HG02973 (cell line): ENCODE measurements at regions not wholly inside any gene's neighbourhood (a gene's known extent, or its start where the extent isn't known, plus 50 kb on each side); places are given as distances from the start of the nearest gene placed in this dataset.
"Not testable (repeated sequence)": the region's sequence is repeated elsewhere in the genome, so short reads cannot be mapped to it uniquely, and the experiment has no call there.

Source experiments
- ATAC-seq: cut with Tn5 transposase; IDR thresholded peaks from one replicate; pipeline ENCODE4 v1.9.1; 2021; ENCODE audit warnings: moderate library complexity; ENCODE audit not compliant: unreplicated experiment

DNA sequence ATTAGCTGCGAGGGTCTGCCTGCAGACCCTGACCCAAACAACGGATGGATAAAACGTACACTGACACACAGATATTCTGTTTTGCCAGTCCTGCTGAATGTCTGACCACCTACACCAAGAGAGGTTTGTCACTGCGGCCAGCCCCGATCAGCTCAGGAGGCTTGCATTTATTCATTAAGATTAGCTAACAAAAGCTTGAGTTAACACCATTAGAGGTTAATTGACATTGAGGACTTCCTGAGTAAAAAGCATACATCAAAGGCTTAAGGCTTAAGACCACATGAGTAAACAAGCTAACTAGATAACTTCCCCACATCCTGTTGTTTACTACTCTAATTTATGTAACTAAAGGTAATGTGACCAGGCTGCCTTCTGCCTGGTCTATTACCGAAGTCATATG, 198.1 kb upstream of the TRPC7 start:
- no peak for ATAC-seq

DNA sequence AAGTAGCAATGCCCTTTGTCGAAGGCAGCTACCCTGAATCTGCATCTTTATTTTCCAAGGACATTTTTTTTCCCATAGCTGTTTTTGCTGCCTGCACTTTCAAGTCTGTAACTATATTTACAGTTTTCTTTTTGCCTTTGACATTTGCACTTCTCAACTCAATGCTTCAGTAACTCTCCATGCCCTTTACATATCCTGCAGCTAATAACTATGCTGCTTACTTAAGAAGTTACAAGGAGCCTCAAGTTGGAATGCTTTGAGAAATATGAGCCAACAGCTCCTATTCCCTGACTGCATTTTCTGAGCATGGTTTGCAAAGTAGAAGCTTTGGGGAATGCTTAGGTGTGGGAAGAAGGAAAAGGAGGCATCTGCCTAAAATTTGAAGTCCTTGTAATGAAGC, 194.8 kb upstream of the TRPC7 start:
- no peak for ATAC-seq

DNA sequence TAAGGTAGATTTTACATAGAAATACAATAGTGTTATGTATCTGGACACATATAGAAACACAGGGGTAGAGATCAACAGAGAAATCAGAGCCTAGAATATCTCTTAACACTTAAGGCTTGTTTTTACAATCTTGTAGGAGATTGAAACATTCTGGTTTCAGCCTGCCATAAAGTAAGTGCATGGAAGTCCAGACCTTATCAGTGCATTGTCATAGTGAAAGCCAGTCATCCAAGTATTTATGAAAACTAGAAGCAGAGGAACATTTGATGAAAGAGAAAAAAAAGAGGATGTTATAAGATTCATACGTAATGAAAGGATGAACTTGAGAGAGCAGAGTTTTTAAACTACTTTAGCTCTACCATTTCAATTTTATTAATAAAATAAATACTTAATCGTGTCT, 194.3 kb upstream of the TRPC7 start:
- ATAC-seq: no peak

DNA sequence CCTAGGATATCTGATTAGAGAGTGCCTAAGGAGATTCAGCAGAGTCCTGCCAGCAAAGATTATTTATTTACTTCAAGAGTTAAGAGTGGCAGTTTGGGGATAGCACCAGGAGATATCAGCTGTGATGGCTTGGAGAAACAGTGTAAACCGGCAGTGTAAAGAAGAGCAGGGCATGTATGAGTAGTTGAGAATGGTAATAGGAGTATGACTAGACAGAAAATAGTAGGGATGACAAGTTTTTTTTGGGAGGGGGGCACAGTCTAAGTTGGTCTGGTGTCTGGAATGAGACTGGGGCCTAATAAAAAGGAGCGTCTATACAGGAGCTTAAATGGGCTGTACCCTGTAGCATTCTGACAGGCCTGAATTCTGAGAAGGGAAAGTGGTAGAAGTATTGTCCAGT, 181.8 kb upstream of the TRPC7 start:
- ATAC-seq: not testable (repeated sequence)

DNA sequence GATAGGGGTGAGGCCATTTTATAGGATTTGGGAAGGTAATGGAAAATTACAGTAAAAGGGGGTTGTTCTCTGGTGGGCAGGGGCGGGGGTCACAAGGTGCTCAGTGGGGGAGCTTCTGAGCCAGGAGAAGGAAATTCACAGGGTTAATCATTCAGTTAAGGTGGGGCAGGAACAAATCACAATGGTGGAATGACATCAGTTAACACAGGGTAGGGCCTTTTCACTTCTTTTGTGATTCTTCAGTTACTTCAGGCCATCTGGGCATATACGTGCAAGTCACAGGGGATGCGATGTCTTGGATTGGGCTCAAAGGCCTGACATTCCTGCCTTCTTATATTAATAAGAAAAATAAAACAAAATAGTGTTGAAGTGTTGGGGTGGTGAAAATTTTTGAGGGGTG, 181.1 kb upstream of the TRPC7 start:
- ATAC-seq: not testable (repeated sequence)

DNA sequence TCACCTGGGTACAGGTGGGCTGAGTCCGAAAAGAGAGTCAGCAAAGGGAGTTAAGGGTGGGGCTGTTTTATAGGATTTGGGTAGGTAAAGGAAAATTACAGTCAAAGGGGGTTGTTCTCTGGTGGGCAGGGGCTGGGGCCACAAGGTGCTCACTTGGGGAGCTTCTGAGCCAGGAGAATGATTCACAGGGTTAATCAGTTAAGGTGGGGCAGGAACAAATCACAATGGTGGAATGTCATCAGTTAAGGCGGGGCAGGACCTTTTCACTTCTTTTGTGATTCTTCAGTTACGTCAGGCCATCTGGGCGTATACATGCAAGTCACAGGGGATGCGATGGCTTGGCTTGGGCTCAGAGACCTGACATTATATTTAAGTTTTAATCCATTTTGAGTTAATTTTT, 179.7 kb upstream of the TRPC7 start:
- not testable (repeated sequence) for ATAC-seq

DNA sequence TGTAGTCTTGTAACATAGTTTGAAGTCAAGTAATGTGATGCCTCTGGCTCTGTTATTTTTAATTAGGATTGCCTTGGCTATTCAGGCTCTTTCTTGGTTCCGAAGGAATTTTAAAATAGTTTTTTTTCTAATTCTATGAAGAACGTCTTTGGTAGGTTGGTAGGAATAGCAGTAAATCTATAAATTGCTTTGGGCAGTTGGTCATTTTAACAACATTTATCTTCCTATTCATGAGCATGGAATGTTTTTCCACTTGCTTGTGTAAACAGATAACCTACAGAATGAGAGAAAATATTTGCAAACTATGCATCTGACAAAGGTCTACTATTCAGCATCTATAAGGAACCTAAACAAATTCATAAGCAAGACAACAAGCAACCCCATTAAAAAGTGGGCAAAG, 173.2 kb upstream of the TRPC7 start:
- no peak for ATAC-seq

DNA sequence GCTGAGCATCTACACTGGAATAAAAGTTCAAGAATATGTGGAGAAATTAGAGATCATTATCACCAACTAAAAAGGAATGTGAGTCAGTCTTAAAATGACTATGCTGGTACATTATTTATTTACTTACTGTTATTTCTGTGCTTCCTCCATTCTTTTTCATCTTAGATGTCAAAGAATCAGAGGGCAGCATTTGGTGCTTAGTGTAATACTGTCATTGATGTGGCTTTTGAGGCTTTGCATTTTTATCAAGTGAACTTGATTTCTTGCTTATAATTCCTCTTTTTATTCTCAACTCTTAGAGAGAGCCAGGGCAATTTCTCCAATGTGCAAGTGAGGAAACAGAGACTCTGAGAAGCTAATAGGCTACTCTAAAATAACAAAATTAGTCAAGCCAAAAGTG, 163.7 kb upstream of the TRPC7 start:
- no peak for ATAC-seq

DNA sequence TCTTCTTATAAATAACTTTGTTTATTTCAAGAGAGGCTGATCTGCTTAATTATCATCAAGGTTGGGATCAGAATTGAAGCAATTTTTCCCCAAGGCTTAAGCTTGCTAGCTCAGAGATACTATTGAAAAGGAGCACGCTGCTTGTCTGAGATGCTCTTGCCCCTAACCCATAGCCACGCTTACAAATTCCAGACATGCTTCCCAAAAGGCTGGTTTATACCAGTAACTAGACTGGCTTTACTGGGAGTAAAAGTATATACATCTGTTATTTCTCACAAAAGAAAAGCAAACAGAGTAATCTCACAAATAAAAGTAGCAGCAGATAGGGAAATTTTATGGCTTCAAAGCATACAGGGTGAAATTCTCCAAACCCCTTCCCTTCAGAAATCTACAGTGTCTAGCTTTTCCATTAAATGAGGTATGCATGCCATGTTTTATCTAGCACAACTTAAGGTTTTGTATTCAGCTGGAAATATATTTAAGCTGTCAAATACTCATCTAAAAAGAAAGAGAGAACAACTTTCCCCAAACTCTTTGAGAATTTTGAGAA, 163.2 kb upstream of the TRPC7 start:
- no peak for ATAC-seq

DNA sequence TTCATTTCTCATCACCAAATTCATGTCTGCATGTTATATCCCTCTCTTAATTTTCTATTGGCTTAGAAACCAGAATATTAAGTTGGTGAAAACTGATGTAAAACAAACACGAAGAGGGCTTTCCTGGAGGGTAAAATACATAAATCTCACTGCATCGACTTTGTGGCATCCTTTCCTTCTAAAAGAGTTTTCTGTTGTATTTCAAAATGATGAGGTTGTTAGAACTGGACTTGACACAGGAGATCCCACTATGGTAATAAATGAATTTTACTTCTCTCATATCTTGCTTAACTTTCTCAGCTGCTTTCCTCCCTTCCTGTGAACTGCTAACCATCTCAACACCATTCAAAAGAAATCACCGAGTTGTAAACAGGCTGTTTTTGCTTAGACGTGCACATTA, 162.0 kb upstream of the TRPC7 start:
- ATAC-seq: no peak

DNA sequence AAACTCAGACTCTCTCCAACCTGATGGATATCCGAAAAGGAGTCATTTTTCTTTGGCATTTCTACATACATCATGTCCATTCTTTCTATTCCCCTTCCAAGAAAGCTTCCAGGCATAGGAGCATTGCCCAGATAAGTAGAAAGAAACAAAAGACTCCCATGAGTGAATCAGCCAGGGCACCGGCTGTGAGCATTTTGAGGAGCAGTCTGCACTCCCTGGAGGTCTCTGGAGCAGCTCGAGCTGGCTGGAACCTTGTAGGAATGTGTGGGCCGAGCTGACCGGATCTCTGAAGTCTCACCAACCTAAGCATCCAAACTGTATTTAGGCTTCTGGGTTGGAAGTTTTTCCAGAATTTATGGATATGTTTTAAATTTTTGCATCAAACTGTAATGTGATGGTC, 161.4 kb upstream of the TRPC7 start:
- no peak for ATAC-seq

DNA sequence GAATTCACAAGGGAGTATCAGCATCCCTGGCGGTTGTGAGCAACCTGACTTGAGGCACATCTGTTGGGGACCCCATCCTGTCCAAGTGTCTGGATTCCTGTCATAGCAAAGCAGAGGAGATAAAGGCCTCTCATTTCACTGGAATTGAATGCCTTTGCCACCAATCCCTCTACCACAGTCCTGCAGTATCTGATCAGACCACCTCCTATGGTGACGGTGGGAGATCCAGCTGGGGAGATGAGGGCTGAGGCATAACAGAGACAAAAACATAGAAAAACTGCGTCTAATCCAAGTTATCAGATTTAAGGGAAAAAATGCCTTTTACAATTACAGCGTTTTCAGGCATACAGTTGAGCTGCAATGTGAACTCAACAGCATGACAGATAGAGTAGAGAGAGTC, 160.7 kb upstream of the TRPC7 start:
- ATAC-seq: no peak

DNA sequence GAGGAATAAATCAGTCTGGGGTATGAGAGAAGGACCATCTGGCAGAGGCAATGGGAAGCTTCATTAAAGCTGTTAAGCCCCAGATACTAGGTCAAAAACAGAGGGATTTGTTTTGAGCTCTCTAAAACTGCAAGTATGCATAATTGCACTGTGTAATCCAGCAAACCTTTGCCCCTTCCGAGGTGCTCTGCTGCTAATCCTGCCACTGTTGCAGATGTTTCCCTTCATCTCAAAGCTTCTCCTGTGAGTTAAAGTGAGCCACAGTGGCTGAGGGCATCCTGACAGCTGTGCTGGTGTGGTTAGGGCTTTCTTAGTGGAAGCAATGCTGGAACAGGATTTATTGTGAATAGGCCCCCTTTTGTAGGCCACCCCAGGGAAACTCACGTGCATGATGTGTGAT, 160.3 kb upstream of the TRPC7 start:
- no peak for ATAC-seq

DNA sequence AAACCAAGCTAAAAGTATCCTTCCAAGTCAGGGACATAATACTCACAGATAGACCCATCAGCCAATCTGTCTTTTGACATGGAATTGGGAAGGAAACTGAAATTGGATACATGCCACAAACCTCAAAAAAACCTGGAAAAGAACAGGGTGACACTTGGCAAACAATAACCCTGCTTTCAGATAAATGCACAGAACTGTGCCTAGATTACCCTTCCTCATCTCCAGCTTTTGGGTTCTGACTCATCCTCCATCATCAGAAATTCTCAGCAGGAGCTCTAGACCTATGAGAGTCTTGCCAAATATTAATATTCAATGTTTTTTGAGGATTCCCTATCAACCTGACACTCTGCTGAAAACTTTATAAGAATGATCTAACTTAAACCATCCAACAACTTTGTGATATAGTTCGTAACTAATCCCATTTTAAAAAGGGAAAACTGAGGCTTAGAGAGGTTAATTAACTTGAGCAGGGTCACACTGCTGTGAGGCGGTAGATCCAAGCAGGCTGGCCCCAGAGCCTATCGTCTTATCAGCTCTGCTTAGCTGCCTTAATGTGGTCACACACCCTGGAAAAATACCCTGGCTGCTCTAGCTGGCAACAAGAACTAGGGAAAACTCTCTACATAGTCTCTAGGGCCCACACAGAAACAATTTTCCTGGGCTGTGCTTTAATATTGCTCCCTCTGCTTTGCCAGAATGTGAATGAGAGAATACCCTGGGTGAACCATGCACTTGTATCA, 157.0 kb upstream of the TRPC7 start:
- no peak for ATAC-seq

DNA sequence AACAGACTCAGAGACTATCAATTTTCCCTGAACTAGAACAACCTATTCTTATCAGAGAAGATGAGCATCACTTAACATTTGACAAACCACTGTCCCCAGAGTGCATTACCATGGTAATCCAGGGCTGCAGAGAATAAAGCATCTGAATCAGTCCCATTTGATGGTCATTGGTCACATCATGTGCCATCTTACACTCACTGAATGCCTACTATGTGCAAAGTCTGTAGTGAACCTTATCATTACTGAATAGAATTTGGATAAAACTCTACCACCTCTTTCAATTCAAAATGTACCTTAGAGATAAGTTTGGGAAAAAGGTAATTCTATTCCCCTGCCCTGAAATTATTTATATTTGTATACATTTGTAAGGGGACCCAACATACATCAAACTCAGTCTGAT, 156.4 kb upstream of the TRPC7 start:
- ATAC-seq: no peak

DNA sequence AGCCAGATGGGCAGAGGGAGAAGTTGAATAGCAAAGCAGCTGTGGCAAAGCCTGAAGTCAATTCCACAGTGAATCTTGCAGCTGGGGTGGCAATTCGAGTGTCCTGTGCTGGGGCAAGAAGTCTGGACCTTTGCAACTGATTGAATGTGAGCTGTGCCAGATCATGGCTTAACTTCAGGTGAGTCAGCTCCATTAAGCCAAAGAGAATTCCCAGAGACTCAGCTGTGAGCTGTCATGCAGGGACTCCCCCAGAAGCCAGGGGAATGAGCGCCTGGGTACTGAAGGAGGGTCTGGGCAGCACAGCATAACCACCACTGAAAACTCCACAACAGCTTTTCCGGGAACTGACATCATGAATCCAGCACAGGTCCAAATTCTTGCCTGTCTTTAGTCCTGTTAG, 153.5 kb upstream of the TRPC7 start:
- no peak for ATAC-seq

DNA sequence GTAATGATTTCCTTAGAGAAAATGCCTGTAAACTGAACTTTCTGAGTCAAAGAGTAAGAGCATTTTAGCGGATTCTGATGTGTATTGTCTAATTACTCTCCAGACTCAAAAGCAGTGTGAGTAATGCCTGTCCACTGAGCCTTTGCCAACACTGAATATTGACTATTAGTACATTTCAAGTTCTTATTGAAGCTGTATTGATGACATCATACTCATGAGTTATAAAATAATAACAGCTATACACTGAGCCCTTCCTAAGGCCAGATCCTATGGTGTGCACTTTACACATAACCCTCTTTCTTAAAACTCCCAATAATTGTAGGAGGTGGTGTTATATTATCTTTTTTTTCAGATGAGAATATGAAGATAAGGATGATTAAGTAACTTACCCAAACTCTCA, 152.8 kb upstream of the TRPC7 start:
- ATAC-seq: no peak

DNA sequence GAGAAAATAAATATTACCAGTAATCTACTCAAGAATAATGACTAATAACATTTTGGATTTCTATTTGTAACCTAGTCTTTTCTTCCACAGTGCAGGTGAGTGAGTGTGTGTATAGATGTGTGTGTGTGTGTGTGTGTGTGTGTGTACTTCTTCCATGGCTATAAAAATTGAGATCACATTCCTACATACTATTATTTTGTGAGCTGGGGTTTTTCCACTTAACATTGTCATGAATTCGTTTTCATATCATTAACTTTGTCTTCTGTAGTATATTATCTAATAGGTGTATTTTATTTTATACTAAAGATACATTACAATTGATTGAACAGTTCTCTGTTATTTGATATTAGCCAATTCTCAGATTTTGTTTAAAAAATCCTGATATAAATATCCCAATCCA, 152.4 kb upstream of the TRPC7 start:
- no peak for ATAC-seq

DNA sequence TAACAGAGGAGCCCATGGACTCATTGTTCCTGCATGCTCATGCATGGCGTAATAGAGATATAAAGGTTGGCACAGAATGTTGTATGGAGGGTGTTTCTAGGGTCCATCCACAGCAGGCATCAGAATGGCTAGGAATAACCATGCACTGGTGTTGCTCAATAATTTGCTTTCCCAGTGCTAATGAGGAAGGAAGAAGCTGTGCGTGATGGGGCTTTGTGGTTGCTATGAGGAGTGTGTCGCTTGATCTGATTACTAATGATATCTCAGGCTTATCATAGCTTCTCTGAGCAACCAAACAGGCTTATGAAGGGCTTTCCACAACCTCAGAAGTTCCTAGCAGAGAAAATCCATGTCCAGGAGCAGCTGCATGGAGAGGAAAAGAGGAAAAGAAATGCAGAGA, 151.3 kb upstream of the TRPC7 start:
- ATAC-seq: no peak

DNA sequence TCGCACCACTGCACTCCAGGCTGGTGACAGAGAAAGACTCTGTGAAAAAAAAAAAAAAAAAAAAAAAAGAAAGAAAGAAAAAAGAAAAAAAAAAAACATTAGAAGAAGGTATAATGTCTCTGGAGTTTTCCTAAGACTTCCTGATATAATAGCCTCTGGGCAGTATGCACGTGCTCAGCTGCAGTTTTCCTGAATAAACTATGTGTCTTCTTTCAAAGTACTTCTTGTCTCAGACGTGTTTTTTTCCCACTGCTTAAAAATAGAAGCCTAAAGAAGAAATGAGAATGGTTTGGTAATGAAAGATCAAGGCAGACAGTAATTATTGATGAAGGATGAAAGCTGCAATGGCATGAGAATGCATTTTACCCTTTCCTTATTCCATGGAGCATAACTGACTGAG, 148.1 kb upstream of the TRPC7 start:
- no peak for ATAC-seq

DNA sequence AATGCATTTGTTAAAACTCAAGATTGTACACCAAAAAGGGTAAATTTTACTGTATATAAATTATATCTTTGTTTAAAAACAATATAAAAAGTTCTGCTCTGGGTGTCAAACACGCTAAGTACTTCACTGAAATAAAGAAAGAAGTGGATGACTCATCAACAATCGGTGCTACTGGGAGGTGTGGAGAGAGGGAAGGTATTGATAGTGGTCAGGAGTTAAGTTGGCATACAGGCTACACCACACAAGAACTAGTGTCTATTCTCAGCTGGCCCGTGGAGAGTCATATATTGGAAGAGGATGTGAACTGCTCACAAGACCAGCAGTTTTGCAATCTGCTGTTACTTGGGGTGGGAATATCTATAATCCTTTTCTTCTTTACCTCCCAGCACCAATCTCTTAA, 145.7 kb upstream of the TRPC7 start:
- no peak for ATAC-seq

DNA sequence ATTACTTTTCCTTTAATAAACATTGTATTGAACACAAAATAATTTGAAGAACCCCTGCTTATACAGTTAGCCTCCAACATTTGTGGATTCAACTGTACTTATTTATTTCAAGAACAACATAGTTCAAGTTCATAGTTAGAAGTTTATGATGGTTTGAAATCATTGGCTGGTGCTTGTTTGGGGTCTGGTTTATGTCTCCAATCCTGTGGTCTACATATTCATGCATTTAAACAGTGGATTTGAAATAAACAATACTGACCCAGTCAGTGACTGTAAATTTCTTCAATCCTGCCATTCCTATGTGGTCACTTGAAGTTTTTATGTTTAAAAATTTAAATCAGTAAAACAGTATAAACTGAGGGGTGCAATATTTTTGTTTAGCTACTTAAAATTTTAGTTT, 145.1 kb upstream of the TRPC7 start:
- no peak for ATAC-seq

DNA sequence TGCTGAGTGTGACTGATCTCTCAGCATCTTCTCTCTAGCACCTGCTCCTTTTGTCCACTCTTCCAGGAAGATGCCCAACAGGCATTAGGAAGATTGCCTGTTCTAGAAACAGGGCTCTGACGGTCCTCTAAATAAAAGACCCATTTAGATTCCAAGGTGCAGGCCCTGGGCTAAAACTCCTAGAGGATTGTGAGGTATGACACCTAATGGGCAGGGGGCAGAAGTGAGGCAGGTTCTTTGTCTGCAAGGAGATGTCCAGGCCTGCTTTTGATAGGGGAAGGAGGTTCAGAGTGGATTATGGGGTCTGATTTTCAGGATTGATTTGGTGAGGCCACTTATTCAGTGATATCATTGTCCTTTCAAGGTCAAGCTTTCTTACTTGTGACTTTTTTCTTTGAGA, 140.8 kb upstream of the TRPC7 start:
- no peak for ATAC-seq
